Fibroblast of mammary gland (primary cell): ENCODE measurements at regions not wholly inside any gene's neighbourhood (a gene's known extent, or its start where the extent isn't known, plus 50 kb on each side); places are given as distances from the start of the nearest gene placed in this dataset.
A peak's percentile ranks its signal among the peaks of the same experiment; 100 is the strongest.

Experiments used
- DNase-seq: peaks from one replicate; pipeline ENCODE4 v3.0.0-alpha.2; 2010; ENCODE audit warnings: low read depth
- H3K4me3 ChIP-seq: 2 replicates; pipeline ENCODE4 v1.5.1; 2011; ENCODE audit warnings: low read depth, mild to moderate bottlenecking, low read length, moderate library complexity; ENCODE audit not compliant: control insufficient read depth
- TF ChIP-seq, protein P1 (sequence below): conservative IDR thresholded peaks from 2 replicates; pipeline ENCODE4 v1.5.1; 2011; ENCODE audit warnings: low read depth, low read length, inconsistent platforms; ENCODE audit not compliant: control insufficient read depth, insufficient read depth

DNA sequence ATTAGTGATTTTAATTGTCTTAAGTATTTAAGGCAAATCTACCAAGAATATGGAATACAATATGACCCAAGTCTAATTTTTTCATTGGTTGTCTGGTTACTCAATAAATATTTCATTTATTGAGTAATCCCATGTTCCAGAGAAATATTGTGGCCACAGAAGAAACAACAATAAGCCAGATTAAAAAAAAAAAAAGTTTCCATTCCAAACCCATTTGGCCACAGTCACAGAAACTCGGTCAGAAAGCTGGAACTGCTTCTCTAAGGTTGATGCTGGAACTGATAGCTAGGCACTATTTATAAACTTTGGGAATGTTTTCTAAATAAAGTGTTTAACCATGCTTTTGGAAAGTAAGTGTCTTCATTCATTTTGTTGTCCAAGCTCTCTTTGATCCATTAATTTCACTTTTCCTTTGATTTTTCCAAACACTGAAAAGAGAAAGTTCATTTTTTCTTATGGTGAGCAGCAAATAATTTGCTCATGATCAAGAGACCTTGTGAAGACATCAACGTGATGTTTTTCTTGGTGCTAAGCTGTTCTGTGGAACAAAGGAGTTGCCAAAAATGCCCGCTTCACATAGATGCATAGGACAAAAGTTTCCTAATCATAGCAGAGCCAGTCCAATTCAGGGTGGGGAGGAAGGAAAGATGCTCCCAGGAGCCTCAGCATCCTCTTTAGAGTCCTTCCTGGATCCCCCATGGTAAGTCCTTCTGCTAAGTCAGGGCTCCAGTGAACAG lies 72.1 kb upstream of the CCBE1 start:
- peak; percentile 81 for DNase-seq
- TF ChIP-seq, protein P1, sequence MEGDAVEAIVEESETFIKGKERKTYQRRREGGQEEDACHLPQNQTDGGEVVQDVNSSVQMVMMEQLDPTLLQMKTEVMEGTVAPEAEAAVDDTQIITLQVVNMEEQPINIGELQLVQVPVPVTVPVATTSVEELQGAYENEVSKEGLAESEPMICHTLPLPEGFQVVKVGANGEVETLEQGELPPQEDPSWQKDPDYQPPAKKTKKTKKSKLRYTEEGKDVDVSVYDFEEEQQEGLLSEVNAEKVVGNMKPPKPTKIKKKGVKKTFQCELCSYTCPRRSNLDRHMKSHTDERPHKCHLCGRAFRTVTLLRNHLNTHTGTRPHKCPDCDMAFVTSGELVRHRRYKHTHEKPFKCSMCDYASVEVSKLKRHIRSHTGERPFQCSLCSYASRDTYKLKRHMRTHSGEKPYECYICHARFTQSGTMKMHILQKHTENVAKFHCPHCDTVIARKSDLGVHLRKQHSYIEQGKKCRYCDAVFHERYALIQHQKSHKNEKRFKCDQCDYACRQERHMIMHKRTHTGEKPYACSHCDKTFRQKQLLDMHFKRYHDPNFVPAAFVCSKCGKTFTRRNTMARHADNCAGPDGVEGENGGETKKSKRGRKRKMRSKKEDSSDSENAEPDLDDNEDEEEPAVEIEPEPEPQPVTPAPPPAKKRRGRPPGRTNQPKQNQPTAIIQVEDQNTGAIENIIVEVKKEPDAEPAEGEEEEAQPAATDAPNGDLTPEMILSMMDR, result no peak
- H3K4me3 ChIP-seq, result no peak overlapping the region

DNA sequence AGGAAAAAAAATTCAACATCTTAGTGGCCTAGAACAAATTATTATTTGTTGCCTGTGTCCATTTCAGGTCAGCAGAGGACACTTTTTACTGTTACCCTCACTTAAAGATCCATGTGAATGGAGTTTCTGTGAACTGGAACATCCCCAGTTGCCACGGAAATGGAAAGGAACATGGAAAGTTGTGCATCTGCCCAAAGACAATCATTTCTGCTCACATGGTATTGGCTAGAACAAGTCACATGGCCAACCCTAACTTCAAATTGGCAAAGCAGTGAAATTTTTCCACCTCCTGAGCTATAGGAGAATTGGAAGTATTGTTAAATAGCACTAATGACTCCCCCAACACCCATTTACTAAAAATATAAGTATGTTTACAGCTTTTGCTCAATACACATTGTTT lies 71.2 kb upstream of the CCBE1 start:
- no peak overlapping the region for H3K4me3 ChIP-seq
- DNase-seq, result no peak
- TF ChIP-seq, protein P1, result no peak

DNA sequence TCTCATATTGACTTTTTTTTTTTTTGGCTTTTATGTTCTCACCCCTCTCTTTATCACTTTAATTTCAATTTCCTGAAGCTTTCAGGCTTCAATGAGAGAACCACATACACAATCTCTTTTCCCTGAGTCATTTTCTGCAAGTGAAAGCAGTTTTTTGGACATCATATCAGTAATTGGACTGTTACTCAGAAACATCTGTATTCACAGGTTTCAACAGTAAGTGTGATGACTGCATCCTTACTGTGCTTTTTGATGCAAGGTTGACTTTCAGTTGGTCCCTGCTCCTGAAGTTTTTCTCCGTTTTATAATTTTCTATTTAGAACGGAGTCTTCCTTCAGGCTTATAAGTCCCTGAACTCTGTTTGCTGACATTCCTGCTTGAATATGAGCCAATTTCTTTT lies 70.5 kb upstream of the CCBE1 start:
- TF ChIP-seq, protein P1, result no peak
- DNase-seq, result peak; percentile 92
- peak overlapping the region; percentile 3 for H3K4me3 ChIP-seq

DNA sequence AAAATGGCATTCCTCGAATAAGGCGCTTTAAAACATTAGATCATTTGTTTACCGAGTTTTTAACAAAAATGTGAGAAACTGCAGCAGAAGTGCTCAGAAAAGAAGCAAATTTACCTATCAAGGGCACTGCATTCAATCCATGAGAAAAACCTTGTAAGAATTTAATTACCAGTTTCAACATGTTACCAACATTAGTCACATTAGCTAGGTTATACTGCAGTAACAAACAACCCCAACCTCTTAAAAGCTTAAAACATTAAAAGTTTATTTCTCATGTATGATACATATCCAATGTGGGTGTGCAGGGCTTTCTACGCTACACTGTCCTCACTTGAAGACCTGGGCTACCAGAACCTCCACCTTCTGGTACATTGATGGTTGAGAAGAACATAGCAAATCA lies 68.1 kb upstream of the CCBE1 start:
- no peak overlapping the region for H3K4me3 ChIP-seq
- no peak for DNase-seq
- TF ChIP-seq, protein P1, result no peak

DNA sequence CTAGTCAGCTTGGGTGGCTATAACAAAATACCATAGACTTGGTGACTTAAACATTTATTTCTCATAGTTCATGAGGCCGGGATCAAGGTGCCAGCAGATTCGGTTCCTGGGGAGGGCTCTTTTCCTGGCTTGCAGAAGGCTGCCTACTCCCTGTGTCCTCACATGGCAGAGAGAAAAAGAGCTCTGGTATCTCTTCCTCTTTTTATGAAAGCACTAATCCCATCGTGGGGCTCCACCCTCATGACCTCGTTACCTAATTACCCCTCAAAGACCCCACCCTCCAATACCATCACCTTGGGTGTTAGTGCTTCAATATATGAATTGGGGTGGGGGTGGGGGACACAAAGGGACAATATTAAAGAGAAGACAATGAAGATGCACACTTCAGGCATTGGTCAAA lies 67.1 kb upstream of the CCBE1 start:
- no peak for DNase-seq
- TF ChIP-seq, protein P1, result no peak
- H3K4me3 ChIP-seq, result no peak overlapping the region

DNA sequence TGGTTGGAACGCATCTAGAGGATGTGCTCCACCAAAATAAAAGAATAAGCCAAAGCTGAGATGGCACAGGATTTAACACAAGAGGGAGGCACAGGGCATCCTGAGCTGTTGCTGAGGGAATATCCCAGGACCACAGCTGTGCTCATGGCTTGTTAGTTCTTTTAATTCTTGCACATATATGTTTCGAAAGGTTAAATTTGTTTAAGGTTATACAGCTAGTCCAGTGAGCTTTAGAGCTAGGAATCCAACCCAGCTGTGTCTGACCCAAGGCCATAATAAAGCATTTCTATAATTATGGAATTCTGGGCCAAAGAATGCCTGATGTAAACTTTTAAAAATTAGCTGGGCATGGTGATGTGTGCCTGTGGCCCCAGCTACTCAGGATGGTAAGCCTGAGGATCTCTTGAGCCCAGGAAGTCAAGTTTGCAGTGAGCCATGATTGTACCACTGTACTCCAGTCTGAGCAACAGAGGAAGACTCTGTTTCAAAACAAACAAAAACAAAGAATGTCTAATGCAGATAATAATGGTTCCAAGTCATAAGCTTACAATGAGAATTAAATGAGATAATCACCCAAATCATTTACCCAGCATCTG lies 66.4 kb upstream of the CCBE1 start:
- H3K4me3 ChIP-seq, result no peak overlapping the region
- TF ChIP-seq, protein P1, result no peak
- DNase-seq, result no peak
